Keratinocyte (primary cell): ENCODE measurements at regions not wholly inside any gene's neighbourhood (a gene's known extent, or its start where the extent isn't known, plus 50 kb on each side); places are given as distances from the start of the nearest gene placed in this dataset.

Source experiments
- DNase-seq: peaks from one replicate; pipeline ENCODE4 v3.0.0-alpha.2; 2011; ENCODE audit warnings: low read depth, missing footprints, low spot score
- FAIRE-seq: peaks from 2 replicates; lab custom pipeline; 2011; peaks lifted over from hg19 to GRCh38; lab: Jason Lieb, UNC
- H2AFZ ChIP-seq: 2 replicates; pipeline ENCODE4 v1.6.0; 2012; ENCODE audit warnings: low read length, control low read depth, inconsistent platforms; ENCODE audit not compliant: control insufficient read depth
- H3K27ac ChIP-seq: 2 replicates; pipeline ENCODE4 v1.5.1; 2011; ENCODE audit warnings: low read length; ENCODE audit not compliant: control insufficient read depth, insufficient read depth
- H3K27me3 ChIP-seq: 3 replicates; pipeline ENCODE4 v1.6.0; 2011; ENCODE audit warnings: low read length; ENCODE audit not compliant: control insufficient read depth, insufficient read depth; ENCODE audit errors: extremely low read depth
- H3K36me3 ChIP-seq, 2 experiments: 2 replicates in 1 of 2; 3 replicates in 1 of 2; pipeline ENCODE4 v1.5.1; 2011; ENCODE audit warnings: low read length in 2 of 2, mild to moderate bottlenecking in 1 of 2; ENCODE audit not compliant: control insufficient read depth in 2 of 2, insufficient read depth in 2 of 2; ENCODE audit errors: extremely low read depth in 1 of 2
- H3K4me1 ChIP-seq: 3 replicates; pipeline ENCODE4 v1.5.1; 2011; ENCODE audit warnings: low read length; ENCODE audit not compliant: control insufficient read depth, insufficient read depth; ENCODE audit errors: extremely low read depth
- H3K4me2 ChIP-seq: 3 replicates; pipeline ENCODE4 v1.6.0; 2011; ENCODE audit warnings: low read depth, low read length; ENCODE audit not compliant: control insufficient read depth, insufficient read depth; ENCODE audit errors: extremely low read depth
- H3K4me3 ChIP-seq, 3 experiments: fragments of 200-600 bp in 1 of 3; sonication (generic) in 1 of 3; 2 replicates in 2 of 3; 3 replicates in 1 of 3; pipeline ENCODE4 v1.5.1; 2011 to 2016; ENCODE audit warnings: low read length in 3 of 3, mild to moderate bottlenecking in 3 of 3, control low read depth in 2 of 3, inconsistent platforms in 1 of 3, low read depth in 1 of 3, mixed read lengths in 1 of 3, mixed run types in 1 of 3, moderate library complexity in 1 of 3; ENCODE audit not compliant: control insufficient read depth in 2 of 3, insufficient read depth in 2 of 3; ENCODE audit errors: extremely low read depth in 1 of 3
- H3K79me2 ChIP-seq: 2 replicates; pipeline ENCODE4 v1.6.0; 2012; ENCODE audit warnings: low read length; ENCODE audit not compliant: control insufficient read depth, insufficient read depth
- H3K9ac ChIP-seq: 3 replicates; pipeline ENCODE4 v1.6.0; 2011; ENCODE audit warnings: low read length; ENCODE audit not compliant: control insufficient read depth, insufficient read depth; ENCODE audit errors: extremely low read depth
- H3K9me1 ChIP-seq: 3 replicates; pipeline ENCODE4 v1.6.0; 2011; ENCODE audit warnings: low read length; ENCODE audit not compliant: control insufficient read depth, insufficient read depth; ENCODE audit errors: extremely low read depth
- H3K9me3 ChIP-seq: 2 replicates; pipeline ENCODE4 v1.5.1; 2012; ENCODE audit warnings: low read depth, low read length; ENCODE audit not compliant: control insufficient read depth
- H4K20me1 ChIP-seq: 3 replicates; pipeline ENCODE4 v1.6.0; 2011; ENCODE audit warnings: low read length; ENCODE audit not compliant: control insufficient read depth, insufficient read depth; ENCODE audit errors: extremely low read depth
- CTCF ChIP-seq, 3 experiments: IDR thresholded peaks in 1 of 3; conservative IDR thresholded peaks in 1 of 3; optimal IDR thresholded peaks in 1 of 3; 2 replicates in 2 of 3; 3 replicates in 1 of 3; pipeline versions ENCODE3 to v1.5.1; 2011; ENCODE audit warnings: low read length in 3 of 3, mild to moderate bottlenecking in 3 of 3, moderate library complexity in 2 of 3, control low read depth in 1 of 3, inconsistent platforms in 1 of 3; ENCODE audit not compliant: insufficient read depth in 2 of 3; ENCODE audit errors: extremely low read depth in 1 of 3
- EZH2 ChIP-seq: IDR thresholded peaks from one replicate; pipeline ENCODE4 v1.6.1; 2012; ENCODE audit warnings: inconsistent platforms, mild to moderate bottlenecking, low read length, moderate library complexity
- dilution Hi-C: fragments of 300-500 bp; cut with MboI; formaldehyde crosslinking; loops from one replicate; pipeline ENCODE4 v1.7.0; 2020; ENCODE audit warnings: low sequenced_read_pairs; ENCODE audit not compliant: extremely low pct_ligation_motif_present

- FAIRE-seq (no peak), DNase-seq (no peak)
- Histone ChIP-seq H3K9me3 (no peaks in the 10 kb centered on the region), H3K4me1 (no peaks in the 10 kb centered on the region), H3K4me2 (no peak overlapping the region), H3K27me3 (no peaks in the 10 kb centered on the region), H3K9me1 (no peaks in the 10 kb centered on the region), H3K27ac (no peak overlapping the region), H4K20me1 (no peaks in the 10 kb centered on the region), H3K36me3 (no peaks in the 10 kb centered on the region), H3K79me2 (no peaks in the 10 kb centered on the region), H2AFZ (no peak overlapping the region), H3K4me3 (no peak overlapping the region), H3K9ac (no peak overlapping the region)
- TF ChIP-seq CTCF (optimal IDR thresholded peaks at IDR 0.05 in 1 of 3, IDR thresholded peaks at IDR 0.05 in 1 of 3, conservative IDR thresholded peaks at IDR 0.05 in 1 of 3; ENCODE audit: extremely low read depth in 1 of 3, insufficient read depth in 2 of 3, low read length in 3 of 3) (no peak), EZH2 (no peak)
- dilution Hi-C loops = no loop called here
Observed at GRCh38 chr6:169940481-169941271, 189.3 kb downstream of the ERMARD start.

- no peak overlapping the region for H3K9ac ChIP-seq
- H3K4me2 ChIP-seq = no peak overlapping the region
- no peaks in the 10 kb centered on the region for H3K36me3 ChIP-seq
- H3K27me3 ChIP-seq = no peaks in the 10 kb centered on the region
- dilution Hi-C loops = no loop called here
- no peaks in the 10 kb centered on the region for H3K9me1 ChIP-seq
- FAIRE-seq = no peak
- no peaks in the 10 kb centered on the region for H3K9me3 ChIP-seq
- no peak for DNase-seq
- H3K4me1 ChIP-seq = no peaks in the 10 kb centered on the region
- H3K4me3 ChIP-seq = no peak overlapping the region
- no peak overlapping the region for H3K27ac ChIP-seq
- TF ChIP-seq EZH2 = no peak
- TF ChIP-seq CTCF (optimal IDR thresholded peaks at IDR 0.05 in 1 of 3, IDR thresholded peaks at IDR 0.05 in 1 of 3, conservative IDR thresholded peaks at IDR 0.05 in 1 of 3; ENCODE audit: extremely low read depth in 1 of 3, insufficient read depth in 2 of 3, low read length in 3 of 3) = no peak
- no peaks in the 10 kb centered on the region for H3K79me2 ChIP-seq
- no peaks in the 10 kb centered on the region for H4K20me1 ChIP-seq
- H2AFZ ChIP-seq = no peak overlapping the region
Observed at GRCh38 chr6:169939554-169940164, 188.2 kb downstream of the ERMARD start.
